GM21529 (cell line): ENCODE measurements at regions not wholly inside any gene's neighbourhood (a gene's known extent, or its start where the extent isn't known, plus 50 kb on each side); places are given as distances from the start of the nearest gene placed in this dataset.

Experiments
- ATAC-seq: cut with Tn5 transposase; IDR thresholded peaks from one replicate; pipeline ENCODE4 v1.9.1; 2021; ENCODE audit not compliant: unreplicated experiment

- no peak for ATAC-seq
These were observed 84.9 kb upstream of the SLC44A3 start for GRCh38 chr1:94734963-94735901.

DNA sequence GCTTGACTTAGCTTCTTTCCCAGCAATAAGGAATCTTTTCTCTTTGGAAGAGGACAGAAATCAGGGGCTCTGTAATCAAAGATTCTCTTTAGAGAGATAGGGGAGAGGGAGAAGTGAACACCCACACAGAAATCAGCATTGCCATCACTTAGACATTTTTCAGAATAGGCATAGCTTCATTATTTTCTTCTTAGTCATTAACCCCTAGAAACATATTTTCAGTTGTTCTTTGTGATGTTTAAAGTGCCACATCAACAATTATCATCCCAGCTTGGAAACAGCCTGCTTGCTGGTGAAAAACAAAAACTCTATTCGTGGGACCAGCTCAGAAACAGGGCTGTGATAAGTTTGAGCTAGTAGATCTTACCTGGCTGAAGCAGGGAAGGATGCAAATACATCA, 88.3 kb upstream of the SLC44A3 start:
- ATAC-seq = no peak

GRCh38 chr1:94730450-94730849, 89.7 kb upstream of the SLC44A3 start:
- ATAC-seq = no peak

- ATAC-seq = no peak
These were observed 90.9 kb upstream of the SLC44A3 start for GRCh38 chr1:94729267-94729666.

DNA sequence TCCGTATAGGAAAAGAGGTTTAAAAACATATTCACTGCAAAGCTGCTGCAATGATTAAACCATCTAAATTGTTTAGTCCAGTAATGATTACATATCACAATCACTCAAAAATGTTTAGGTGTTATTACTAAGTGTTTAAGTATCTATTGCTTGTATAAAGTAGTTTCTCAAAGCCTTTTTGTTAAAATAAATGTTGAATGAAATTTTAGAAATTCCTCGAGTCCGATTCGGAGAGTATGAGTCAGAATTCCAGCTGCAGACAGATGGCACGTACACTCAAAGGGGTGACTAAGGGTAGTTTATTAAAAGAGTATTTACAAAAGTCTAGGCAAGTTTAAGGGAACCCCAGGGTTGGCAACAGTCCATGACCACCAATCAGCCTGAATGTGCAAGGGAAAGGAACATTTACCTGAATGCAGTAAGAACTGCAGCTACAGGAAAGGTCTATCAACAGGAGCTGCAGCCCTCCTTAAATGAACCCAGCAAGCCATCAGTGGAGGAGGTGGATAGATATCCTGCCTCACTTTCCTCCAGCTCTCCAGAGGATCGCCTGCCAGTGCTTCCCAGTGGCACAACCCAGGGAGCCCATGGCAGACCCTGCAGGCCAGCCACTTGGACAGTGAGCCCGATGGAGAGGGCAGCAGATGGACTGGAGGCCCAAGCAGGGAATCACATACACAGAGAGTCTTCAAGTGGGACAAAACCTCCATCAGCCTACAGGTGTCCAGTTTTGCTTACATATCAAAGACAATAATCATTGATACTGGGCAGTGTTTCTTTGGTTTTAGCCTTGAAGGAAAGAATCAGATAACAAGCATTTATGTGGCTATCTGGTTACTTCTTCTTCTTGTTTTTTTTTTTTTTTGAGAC, 92.1 kb upstream of the SLC44A3 start:
- ATAC-seq = no peak

DNA sequence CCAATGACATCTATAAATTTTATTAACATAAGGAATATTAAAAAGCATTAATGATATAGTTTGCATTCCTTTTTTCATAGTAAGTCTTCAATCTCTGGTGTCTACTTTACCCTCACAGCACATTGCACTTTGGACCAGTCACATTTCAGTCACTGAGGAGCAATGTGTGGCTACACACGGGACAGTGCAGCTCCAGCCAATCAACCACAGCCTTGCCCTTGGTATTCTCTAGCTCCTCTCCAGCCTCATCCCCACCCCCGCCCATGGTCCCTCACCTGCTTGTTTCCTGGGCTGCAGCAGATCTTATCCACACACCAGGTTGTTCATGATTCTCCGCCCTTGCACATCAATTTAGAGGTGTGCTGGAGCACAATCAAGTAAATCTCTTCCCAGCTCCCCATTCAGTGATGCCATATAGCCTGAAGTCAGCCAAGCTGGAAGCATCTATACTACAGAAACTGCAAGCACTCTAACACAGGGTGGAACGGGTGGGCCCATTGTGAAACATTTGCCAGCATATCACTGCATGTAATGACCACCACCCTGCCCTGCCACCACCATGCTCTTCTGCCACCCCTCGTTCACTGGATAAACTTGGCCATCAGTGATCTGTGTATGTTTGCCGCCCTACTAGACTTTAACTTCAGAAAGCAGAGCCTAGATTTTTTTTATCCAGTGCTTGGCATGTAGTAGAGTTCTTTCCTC, 93.0 kb upstream of the SLC44A3 start:
- no peak for ATAC-seq

GRCh38 chr1:94725566-94725965, 94.6 kb upstream of the SLC44A3 start:
- no peak for ATAC-seq

GRCh38 chr1:94723894-94724293, 96.3 kb upstream of the SLC44A3 start:
- no peak for ATAC-seq

- no peak for ATAC-seq
These were observed 96.7 kb upstream of the SLC44A3 start for GRCh38 chr1:94723463-94723862.

GRCh38 chr1:94722181-94722580, 98.0 kb upstream of the SLC44A3 start:
- no peak for ATAC-seq

- peak; percentile 43 for ATAC-seq
These were observed 98.9 kb upstream of the SLC44A3 start for GRCh38 chr1:94721240-94721639.

DNA sequence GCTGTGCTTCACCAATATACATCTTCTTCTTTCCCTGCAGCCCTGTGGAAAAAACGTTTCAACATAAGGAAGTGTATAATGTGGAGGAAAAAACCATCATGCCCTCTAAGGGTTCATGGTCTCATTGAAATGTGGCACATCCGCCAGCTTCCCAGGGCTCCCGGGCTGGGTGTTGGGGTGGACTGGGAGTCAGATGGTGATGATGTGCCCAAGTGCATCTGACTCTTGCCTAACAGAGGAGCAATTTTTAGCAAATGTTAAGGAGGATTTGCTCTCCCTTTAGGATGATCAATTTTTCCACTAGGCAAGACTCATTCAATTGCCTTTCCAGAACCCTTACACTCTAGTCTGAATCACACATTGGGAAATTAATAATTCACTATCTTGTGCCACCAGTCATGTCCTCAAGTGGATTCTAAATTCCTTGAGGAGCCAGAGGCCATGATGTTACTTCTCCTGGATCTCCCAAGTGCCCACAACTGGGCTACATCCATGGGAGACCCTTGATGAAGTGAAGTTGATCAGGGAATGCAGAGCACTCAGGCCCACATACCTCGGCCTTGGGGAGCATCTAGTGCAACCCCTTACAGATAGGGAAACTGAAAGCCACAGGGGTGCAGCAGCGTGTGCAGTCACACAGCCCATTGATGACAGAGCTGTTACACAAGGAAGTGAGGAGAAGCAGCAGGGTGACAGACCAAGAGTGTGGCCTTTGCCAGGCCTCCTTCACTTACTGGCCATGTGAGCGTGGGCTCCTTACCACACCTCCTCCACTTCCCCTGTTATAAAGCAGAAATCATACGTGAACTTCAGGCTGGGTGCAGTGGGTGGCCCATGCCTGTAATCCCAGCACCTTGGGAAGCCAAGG, 100.0 kb upstream of the SLC44A3 start:
- peak; percentile 100 for ATAC-seq

- no peak for ATAC-seq
These were observed 103.2 kb upstream of the SLC44A3 start for GRCh38 chr1:94716965-94717364.

- ATAC-seq = no peak
These were observed 104.8 kb upstream of the SLC44A3 start for GRCh38 chr1:94715321-94715720.

- no peak for ATAC-seq
These were observed 105.6 kb upstream of the SLC44A3 start for GRCh38 chr1:94714552-94714951.

DNA sequence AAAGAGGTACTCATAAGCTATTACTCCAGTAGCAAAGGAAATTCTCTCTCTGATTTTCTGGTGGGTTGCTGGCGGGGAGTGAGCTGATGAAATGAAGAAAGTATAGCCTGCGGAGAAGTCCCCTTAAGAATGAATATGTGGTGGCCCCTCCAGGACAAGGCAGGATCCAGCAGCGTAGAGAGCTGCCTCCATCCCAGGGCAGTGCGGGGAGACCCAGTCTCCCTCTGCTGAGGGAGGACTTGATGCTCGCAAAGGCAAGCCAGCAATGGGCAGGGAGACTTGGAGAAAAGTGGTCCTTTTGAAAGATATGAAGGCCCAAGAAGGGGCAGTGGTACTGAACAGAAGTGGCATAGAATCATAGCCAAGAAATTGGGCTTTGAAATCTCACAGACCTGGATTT, 106.0 kb upstream of the SLC44A3 start:
- no peak for ATAC-seq

DNA sequence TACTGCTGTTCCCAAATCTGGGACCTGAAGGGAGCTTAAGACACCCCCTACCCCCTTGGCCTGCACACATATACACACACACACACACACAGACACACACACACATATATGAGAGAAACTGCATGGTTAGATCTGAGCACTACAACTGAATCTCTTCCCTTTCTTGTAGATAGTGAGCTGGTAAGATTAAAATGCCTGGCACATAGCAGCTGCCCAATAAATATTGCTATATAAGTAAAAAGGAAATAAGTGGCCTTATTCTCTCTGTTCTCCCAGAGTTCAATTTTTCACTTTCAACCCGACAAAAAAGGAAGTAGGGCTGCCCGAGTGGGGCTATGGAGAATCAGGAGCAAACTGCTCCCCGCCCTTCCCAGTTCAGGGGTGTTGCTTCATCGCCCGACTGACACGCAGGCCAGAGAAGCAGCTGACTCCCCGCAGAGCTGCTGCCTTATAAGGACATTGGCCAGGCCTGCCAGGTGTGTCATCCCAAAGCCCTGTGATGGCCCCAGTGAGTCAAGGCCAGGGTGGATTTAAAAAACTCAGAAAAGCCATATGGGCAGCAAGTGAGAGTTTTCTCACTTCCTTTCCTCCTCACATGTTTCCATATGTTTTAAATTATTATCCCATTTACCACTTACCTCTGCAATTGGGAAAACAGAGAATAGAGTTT, 106.5 kb upstream of the SLC44A3 start:
- peak; percentile 80 for ATAC-seq

DNA sequence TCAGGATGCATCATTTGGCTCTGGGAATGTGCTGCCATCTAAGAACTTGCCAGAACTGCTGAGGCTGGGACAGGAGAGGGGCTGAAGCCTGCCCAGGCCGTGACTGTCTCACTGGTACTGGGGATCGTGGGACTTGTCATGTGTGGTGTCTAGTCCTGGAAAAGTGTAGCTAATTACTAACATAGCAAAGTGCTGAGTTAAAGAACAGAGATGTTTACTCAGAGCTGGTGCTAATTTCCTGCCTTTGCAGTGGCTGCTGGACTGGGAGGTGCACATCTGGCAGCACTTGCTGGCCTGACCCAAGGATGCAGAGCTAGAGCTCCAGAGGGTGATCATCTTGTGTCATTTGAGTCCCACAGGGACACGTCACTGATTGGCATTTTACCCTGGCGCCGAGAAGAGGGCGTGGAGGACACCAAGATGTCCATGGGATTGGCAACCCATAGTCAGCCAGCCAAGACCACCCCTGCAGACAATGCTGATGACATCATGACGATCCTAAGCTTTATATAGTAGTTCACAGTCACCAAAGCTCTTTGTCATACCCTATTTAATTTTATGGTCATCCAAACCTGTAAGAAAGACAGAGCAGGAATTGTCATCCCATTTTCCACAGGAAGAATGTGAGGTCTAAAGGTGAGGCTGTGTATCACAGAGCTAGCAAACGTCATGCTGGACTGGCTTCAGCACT, 110.1 kb upstream of the SLC44A3 start:
- ATAC-seq = no peak

DNA sequence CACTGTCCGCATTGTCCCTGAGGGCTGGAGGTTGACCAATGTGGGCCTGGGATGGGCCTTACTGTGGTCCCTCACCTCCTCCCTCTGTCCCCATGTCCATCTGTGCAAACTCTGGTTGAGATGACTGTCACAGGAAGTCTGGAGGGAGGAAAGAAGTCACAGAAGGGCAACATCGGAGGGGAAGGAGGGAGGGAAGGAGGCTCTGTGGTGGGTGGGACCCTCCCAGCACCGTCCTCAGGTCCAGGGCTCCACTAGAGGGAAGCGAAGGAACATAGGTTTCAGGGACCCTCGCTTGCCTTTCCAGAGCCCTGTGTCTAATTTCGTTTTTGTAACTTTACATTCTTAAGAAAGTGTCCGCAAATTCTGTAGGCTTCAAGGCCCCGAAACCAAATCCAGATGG, 111.3 kb upstream of the SLC44A3 start:
- ATAC-seq = no peak
